ENCODE measurements at regions not wholly inside any gene's neighbourhood (a gene's known extent, or its start where the extent isn't known, plus 50 kb on each side); places are given as distances from the start of the nearest gene placed in this dataset.
A peak's percentile ranks its signal among the peaks of the same experiment; 100 is the strongest.

GRCh38 chr5:74951865-74952264, 85.7 kb upstream of the FAM169A start:
- DNase-seq (ENCODE audit: low read depth) = no peak
- H3K4me3 ChIP-seq (ENCODE audit: low read depth, low read length) = no peak overlapping the region
- TF ChIP-seq, protein P1, sequence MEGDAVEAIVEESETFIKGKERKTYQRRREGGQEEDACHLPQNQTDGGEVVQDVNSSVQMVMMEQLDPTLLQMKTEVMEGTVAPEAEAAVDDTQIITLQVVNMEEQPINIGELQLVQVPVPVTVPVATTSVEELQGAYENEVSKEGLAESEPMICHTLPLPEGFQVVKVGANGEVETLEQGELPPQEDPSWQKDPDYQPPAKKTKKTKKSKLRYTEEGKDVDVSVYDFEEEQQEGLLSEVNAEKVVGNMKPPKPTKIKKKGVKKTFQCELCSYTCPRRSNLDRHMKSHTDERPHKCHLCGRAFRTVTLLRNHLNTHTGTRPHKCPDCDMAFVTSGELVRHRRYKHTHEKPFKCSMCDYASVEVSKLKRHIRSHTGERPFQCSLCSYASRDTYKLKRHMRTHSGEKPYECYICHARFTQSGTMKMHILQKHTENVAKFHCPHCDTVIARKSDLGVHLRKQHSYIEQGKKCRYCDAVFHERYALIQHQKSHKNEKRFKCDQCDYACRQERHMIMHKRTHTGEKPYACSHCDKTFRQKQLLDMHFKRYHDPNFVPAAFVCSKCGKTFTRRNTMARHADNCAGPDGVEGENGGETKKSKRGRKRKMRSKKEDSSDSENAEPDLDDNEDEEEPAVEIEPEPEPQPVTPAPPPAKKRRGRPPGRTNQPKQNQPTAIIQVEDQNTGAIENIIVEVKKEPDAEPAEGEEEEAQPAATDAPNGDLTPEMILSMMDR (IDR thresholded peaks at IDR 0.05; ENCODE audit: low read depth, low read length, missing control alignments) = no peak

GRCh38 chr5:74950836-74951515, 84.8 kb upstream of the FAM169A start:
- DNase-seq (ENCODE audit: low read depth) = no peak
- H3K4me3 ChIP-seq (ENCODE audit: low read depth, low read length) = no peak overlapping the region
- TF ChIP-seq, protein P1 (IDR thresholded peaks at IDR 0.05; ENCODE audit: low read depth, low read length, missing control alignments) = no peak

DNA sequence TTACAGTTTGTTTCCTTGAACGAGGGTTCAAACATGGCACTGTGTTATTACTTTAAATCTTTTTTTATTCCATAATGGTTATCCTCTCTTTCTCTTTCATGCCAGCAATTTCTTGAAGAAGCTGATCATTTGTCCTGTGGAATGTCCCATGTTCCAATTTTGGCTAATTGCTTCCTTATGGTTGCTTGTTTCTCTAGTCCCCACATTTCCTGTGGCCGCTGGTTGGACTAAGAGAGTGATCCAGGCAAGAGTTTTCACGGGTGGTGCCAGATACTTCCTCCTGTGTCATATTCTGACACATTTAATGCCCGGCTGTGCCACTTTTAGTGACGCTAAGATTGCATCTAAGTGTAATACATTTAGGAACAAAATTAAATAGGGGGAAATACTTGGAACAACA, 83.8 kb upstream of the FAM169A start:
- no peak overlapping the region for H3K4me3 ChIP-seq (ENCODE audit: low read depth, low read length)
- DNase-seq (ENCODE audit: low read depth) = no peak
- TF ChIP-seq, protein P1 (IDR thresholded peaks at IDR 0.05; ENCODE audit: low read depth, low read length, missing control alignments) = no peak

DNA sequence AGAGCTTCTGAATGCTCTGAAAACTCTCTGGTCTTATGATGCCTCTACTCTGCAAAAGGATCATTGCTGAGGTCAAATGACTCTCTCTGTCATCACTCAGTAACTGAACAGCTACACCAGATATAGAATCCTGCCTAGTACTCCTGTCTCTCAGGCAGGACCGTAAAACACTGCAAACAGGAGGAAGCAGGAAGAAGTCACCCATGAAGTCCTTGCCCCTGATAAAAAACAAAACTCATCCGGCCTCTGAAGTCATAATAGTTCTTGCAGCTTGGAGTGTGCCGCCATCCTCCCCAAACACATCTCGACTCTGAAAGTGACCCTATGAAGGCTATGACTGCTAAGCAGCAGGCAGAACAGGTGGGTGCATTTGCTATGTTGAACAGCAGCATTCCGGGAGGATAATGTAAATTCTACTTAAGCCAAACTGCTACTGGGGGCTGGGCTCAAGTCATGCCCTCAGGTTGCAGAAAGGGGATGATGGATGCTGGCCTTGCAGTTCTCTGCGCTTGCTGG, 81.9 kb upstream of the FAM169A start:
- no peak overlapping the region for H3K4me3 ChIP-seq (ENCODE audit: low read depth, low read length)
- DNase-seq (ENCODE audit: low read depth) = no peak
- TF ChIP-seq, protein P1 (IDR thresholded peaks at IDR 0.05; ENCODE audit: low read depth, low read length, missing control alignments) = no peak

GRCh38 chr5:74946471-74946870, 80.3 kb upstream of the FAM169A start:
- no peak overlapping the region for H3K4me3 ChIP-seq (ENCODE audit: low read depth, low read length)
- TF ChIP-seq, protein P1 (IDR thresholded peaks at IDR 0.05; ENCODE audit: low read depth, low read length, missing control alignments) = no peak
- no peak for DNase-seq (ENCODE audit: low read depth)

DNA sequence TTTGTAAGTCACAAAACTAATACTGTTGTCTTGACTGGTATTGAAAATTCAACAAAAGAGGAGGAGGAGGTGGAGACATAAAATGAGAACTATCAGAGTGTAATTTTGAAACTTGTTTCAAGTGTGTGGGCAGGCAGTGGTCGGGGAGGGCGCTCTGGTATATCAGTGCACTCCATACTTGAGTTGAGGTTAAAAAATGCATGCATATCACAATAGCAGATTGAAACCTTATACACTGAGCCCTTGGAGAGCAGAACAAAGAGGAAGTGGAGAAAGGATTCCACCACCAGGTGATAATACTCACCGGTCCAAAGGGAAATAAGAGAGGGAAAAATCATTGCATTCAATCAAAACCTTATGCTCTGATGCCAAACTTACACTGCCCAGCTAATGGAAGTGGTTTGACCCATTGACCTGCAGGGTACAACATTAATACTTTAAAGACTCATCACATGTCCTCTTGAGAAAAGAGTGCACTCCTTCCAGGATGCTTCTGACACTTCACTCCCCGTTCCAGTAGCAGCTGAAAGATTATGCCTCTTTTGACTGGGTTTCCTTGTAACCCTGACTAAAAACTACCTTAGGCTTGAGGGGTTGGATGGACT, 79.5 kb upstream of the FAM169A start:
- DNase-seq (ENCODE audit: low read depth) = peak; percentile 16

More for the DNA sequence above, 79.5 kb upstream of the FAM169A start:
- TF ChIP-seq, protein P1 (IDR thresholded peaks at IDR 0.05; ENCODE audit: low read depth, low read length, missing control alignments) = peak; percentile 9
- H3K4me3 ChIP-seq (ENCODE audit: low read depth, low read length) = no peak overlapping the region
